ENCODE measurements at regions not wholly inside any gene's neighbourhood (a gene's known extent, or its start where the extent isn't known, plus 50 kb on each side); places are given as distances from the start of the nearest gene placed in this dataset.

DNA sequence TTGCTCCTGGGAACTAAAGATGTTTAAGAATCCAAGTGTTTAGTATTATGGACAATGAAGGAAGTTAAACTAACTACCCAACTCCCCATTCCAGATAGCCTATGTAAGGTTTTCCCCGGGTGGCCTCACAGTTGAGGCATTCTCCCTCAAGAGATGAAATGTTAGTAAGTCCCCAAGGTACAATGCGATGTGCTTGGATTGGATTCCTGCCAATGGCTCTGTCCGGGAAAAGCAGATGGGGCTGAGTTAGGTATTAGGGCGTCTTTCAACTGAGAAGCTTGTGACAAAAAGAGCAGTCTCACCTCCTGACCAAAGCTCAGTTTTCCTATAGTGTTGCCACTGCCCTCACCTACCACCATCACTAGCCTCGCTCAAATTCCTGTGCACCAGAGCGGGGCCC is 64.8 kb upstream of the E2F7 start:
- Histone ChIP-seq H3K4me3 (ENCODE audit: low read depth in 2 of 2, low read length in 1 of 2) (no peak overlapping the region), H3K36me3 (replicated peaks in 1 of 2; ENCODE audit: control insufficient read depth in 1 of 2, insufficient read depth in 2 of 2, low read length in 1 of 2) (no peaks in the 10 kb centered on the region), H3F3A (replicated peaks; ENCODE audit: insufficient read depth) (peaks cover 2% of the 10 kb centered on the region), H3K79me2 (ENCODE audit: insufficient read depth) (no peaks in the 10 kb centered on the region), H3K9ac (no peak overlapping the region), H3K27me3 (ENCODE audit: insufficient read depth) (no peaks in the 10 kb centered on the region), H3K4me1 (ENCODE audit: control insufficient read depth in 1 of 2, insufficient read depth in 2 of 2, low read depth in 1 of 2, low read length in 1 of 2) (no peaks in the 10 kb centered on the region; a peak in 2 of 4 replicates), H3K4me2 (no peak overlapping the region), H4K20me1 (ENCODE audit: insufficient read depth) (no peaks in the 10 kb centered on the region), H2AFZ (ENCODE audit: low read depth) (no peak overlapping the region), H3K27ac (ENCODE audit: low read depth in 2 of 2, low read length in 1 of 2) (no peak overlapping the region), H3K9me2 (no peaks in the 10 kb centered on the region), H3K9me3 (no peaks in the 10 kb centered on the region)
- peak; percentile 40; the same call in 1 of the 2 replicates for TF ChIP-seq NFIC (IDR thresholded peaks at IDR 0.05; ENCODE audit: borderline replicate concordance)
- TF ChIP-seq, protein P1, sequence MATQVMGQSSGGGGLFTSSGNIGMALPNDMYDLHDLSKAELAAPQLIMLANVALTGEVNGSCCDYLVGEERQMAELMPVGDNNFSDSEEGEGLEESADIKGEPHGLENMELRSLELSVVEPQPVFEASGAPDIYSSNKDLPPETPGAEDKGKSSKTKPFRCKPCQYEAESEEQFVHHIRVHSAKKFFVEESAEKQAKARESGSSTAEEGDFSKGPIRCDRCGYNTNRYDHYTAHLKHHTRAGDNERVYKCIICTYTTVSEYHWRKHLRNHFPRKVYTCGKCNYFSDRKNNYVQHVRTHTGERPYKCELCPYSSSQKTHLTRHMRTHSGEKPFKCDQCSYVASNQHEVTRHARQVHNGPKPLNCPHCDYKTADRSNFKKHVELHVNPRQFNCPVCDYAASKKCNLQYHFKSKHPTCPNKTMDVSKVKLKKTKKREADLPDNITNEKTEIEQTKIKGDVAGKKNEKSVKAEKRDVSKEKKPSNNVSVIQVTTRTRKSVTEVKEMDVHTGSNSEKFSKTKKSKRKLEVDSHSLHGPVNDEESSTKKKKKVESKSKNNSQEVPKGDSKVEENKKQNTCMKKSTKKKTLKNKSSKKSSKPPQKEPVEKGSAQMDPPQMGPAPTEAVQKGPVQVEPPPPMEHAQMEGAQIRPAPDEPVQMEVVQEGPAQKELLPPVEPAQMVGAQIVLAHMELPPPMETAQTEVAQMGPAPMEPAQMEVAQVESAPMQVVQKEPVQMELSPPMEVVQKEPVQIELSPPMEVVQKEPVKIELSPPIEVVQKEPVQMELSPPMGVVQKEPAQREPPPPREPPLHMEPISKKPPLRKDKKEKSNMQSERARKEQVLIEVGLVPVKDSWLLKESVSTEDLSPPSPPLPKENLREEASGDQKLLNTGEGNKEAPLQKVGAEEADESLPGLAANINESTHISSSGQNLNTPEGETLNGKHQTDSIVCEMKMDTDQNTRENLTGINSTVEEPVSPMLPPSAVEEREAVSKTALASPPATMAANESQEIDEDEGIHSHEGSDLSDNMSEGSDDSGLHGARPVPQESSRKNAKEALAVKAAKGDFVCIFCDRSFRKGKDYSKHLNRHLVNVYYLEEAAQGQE (IDR thresholded peaks at IDR 0.05; ENCODE audit: low read depth, low read length), result peak; percentile 45; the same call in 1 of the 2 replicates
- TF ChIP-seq ELF1 (IDR thresholded peaks at IDR 0.05), result no peak
- TF ChIP-seq POLR2AphosphoS5 (IDR thresholded peaks at IDR 0.05; ENCODE audit: low read depth, low read length), result no peak
- TF ChIP-seq CHD2 (IDR thresholded peaks at IDR 0.05; ENCODE audit: low read length, partially characterized antibody), result no peak
- 49% methylated on average over 6 of the region's 6 CpGs for WGBS (ENCODE audit: low lambda C conversion rate)
- POLR2A ChIA-PET, result no interaction called here
- no peak for DNase-seq
- CTCF ChIA-PET, result no interaction called here

DNA sequence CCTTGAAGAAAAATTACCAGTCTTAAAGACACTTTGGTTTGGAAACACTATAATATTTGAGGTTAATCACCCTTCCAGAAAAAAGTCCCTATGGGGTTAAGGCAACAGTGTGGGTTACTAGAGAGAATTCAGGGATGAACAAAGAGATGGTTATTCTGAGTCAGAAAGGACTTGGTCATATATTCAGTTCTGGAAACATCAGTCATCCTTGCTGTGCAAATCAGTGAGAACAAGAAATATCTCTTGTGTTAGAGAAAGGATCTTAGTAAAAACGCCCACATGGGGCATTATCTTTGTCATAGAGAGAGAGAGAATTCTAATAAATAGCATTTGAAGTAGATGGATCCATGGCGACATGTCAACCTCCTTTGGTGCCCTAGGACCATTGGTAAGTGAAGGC is 59.4 kb upstream of the E2F7 start:
- ChIA-PET POLR2A (no interaction called here), CTCF (no interaction called here)
- peaks cover 49% of the 10 kb centered on the region for H3F3A ChIP-seq (replicated peaks; ENCODE audit: insufficient read depth)
- peak overlapping the region; percentile 34 for H3K9ac ChIP-seq
- H3K27ac ChIP-seq (ENCODE audit: low read depth in 2 of 2, low read length in 1 of 2), result peak overlapping the region in 1 of 2 experiments; percentile 98; a peak in 2 of 4 replicates
- no peak for DNase-seq
- H2AFZ ChIP-seq (ENCODE audit: low read depth), result no peak overlapping the region
- H3K9me3 ChIP-seq, result no peaks in the 10 kb centered on the region
- no peaks in the 10 kb centered on the region for H3K9me2 ChIP-seq
- no peaks in the 10 kb centered on the region for H3K79me2 ChIP-seq (ENCODE audit: insufficient read depth)
- no peaks in the 10 kb centered on the region for H3K36me3 ChIP-seq (replicated peaks in 1 of 2; ENCODE audit: control insufficient read depth in 1 of 2, insufficient read depth in 2 of 2, low read length in 1 of 2)
- no peaks in the 10 kb centered on the region for H4K20me1 ChIP-seq (ENCODE audit: insufficient read depth)
- 27% methylated on average over 2 of the region's 2 CpGs for WGBS (ENCODE audit: low lambda C conversion rate)
- no peak overlapping the region for H3K4me3 ChIP-seq (ENCODE audit: low read depth in 2 of 2, low read length in 1 of 2)
- peaks cover 0 to 40% of the 10 kb centered on the region in 2 experiments; a peak in 3 of 4 replicates for H3K4me1 ChIP-seq (ENCODE audit: control insufficient read depth in 1 of 2, insufficient read depth in 2 of 2, low read depth in 1 of 2, low read length in 1 of 2)
- no peak for TF ChIP-seq NRF1 (IDR thresholded peaks at IDR 0.05; ENCODE audit: low read depth, low read length)
- no peak for TF ChIP-seq TAF1 (IDR thresholded peaks at IDR 0.05; ENCODE audit: borderline replicate concordance, low read depth, low read length)
- TF ChIP-seq POLR2AphosphoS5 (IDR thresholded peaks at IDR 0.05; ENCODE audit: low read depth, low read length), result no peak
- TF ChIP-seq, protein P2, sequence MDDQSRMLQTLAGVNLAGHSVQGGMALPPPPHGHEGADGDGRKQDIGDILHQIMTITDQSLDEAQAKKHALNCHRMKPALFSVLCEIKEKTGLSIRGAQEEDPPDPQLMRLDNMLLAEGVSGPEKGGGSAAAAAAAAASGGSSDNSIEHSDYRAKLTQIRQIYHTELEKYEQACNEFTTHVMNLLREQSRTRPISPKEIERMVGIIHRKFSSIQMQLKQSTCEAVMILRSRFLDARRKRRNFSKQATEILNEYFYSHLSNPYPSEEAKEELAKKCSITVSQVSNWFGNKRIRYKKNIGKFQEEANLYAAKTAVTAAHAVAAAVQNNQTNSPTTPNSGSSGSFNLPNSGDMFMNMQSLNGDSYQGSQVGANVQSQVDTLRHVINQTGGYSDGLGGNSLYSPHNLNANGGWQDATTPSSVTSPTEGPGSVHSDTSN (IDR thresholded peaks at IDR 0.05), result peak; percentile 17; the same call in 1 of the 2 replicates
- no peak for TF ChIP-seq YY1 (IDR thresholded peaks at IDR 0.05; ENCODE audit: low read depth)
- H3K27me3 ChIP-seq (ENCODE audit: insufficient read depth), result no peaks in the 10 kb centered on the region
- no peak overlapping the region for H3K4me2 ChIP-seq
